ENCODE measurements at regions not wholly inside any gene's neighbourhood (a gene's known extent, or its start where the extent isn't known, plus 50 kb on each side); places are given as distances from the start of the nearest gene placed in this dataset.

DNA sequence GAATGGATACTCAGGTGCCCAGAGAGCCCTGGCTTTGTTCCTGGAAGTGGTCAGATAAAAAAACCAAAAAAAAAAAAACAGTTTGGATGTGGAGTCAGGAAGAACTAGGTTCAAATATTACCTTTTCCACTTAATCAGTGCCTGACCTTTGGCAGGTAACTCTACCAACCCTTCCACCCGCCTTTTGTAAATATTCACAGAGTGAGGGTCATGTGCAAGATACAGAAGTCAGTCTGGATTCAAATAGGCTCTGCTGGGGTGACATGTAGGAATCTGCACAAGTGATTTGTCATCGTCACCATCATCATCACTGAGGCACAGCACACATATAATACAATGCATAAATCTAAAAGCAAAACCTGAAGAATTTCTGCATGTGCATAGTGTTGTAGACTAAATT, 490.7 kb downstream of the MIAT start:
- peaks cover 3 to 5% of the 10 kb centered on the region in 2 donors for H3K9me3 Mint-ChIP-seq
- no peak overlapping the region for H3K27ac Mint-ChIP-seq
- peaks cover 19 to 32% of the 10 kb centered on the region in 2 donors for H3K27me3 Mint-ChIP-seq
- H3K4me1 Mint-ChIP-seq = peaks cover 0 to 7% of the 10 kb centered on the region in 2 donors
- ATAC-seq (replicated peaks) (no peak), DNase-seq (no peak)
- no peak overlapping the region for H3K4me3 Mint-ChIP-seq
- H3K36me3 Mint-ChIP-seq = no peaks in the 10 kb centered on the region

DNA sequence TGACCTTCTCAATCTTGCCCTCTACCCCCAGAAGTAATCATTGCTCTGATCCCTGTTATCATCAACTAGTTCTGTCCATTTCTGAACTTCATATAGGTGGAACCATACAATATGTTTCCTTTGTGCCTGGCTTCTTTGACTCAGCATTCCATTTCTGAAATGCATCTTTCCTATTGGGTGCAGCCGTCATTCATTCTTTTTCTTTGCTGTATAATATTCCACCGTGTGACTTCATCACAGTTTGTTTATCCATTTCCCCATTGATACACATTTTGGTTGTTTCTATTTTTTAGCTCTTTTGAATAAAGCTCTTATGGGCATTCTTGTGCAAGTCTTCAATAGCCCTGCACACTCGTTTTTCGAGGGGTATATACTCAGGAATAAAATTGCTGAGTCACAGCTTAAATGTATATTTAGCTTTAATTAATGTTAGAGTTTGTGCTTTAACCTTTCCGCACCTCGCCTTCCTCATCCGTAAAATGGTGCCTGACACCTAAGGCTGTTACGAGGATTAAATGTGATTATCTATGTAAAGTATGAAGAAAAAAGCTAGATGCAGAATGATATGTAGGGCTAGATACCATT, 491.6 kb downstream of the MIAT start:
- Mint-ChIP-seq H3K36me3 (no peaks in the 10 kb centered on the region), H3K27ac (no peak overlapping the region), H3K4me1 (peaks cover 0 to 7% of the 10 kb centered on the region in 2 donors), H3K9me3 (peaks cover 3 to 7% of the 10 kb centered on the region in 2 donors), H3K4me3 (no peak overlapping the region), H3K27me3 (peaks cover 18 to 41% of the 10 kb centered on the region in 2 donors)
- no peak for DNase-seq
- ATAC-seq (replicated peaks) = no peak

DNA sequence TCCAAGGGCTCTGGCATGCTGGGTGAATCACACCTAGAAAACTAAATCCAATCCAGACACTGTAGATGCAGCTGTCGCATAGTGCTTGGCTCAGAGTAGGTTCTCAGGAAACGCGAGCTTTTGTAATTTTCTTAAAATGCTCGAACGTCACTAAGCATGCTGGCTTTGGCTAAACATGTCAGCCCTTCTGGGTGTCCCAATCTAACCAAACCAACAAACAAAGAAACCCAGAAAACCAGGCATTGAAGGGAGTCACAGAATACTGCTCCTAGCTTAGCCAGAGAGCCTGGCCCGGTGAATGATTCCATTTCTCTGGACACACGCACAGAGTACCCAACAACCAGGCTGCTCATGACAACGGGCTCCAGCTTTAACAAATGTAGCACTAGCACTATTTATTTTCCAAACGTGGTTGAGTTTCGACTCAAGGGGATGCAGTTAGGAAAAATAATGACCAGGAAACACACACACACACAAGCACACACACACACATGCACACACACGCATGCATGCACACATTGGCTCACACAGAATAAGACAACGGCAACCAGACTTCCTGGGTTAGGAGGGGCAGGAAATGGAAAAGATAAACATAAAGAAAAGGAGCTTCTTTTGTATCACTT, 492.6 kb downstream of the MIAT start:
- Mint-ChIP-seq H3K27me3 (peaks cover 14 to 41% of the 10 kb centered on the region in 2 donors), H3K4me1 (peaks cover 0 to 7% of the 10 kb centered on the region in 2 donors), H3K27ac (no peak overlapping the region), H3K36me3 (no peaks in the 10 kb centered on the region), H3K4me3 (no peak overlapping the region), H3K9me3 (peaks cover 3 to 7% of the 10 kb centered on the region in 2 donors)
- no peak for DNase-seq
- ATAC-seq (replicated peaks) = no peak

DNA sequence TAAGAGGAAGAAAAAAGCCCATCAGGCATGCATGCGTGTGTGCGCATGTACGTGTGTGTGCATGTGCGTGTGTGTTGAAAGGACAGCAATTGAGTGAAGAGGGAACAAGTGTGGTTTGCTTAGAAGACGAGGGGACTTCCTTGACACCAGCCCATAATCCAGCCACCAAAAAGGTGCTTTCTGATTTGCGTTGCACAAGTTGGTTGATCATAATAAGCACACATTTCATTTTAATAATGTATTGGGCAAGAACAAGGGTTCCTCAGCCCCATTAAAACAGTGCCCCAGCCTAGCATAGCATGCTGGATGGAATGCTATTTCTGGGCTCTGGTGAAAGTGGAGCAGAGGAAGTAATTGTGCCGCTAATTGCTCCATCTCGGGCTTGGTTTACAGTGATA, 493.2 kb downstream of the MIAT start:
- H3K4me1 Mint-ChIP-seq = peaks cover 0 to 7% of the 10 kb centered on the region in 2 donors
- H3K4me3 Mint-ChIP-seq = no peak overlapping the region
- H3K27me3 Mint-ChIP-seq = peaks cover 14 to 41% of the 10 kb centered on the region in 2 donors
- peak; percentile 62 to 74 for ATAC-seq (replicated peaks)
- DNase-seq = no peak
- H3K9me3 Mint-ChIP-seq = peaks cover 3 to 7% of the 10 kb centered on the region in 2 donors
- H3K36me3 Mint-ChIP-seq = no peaks in the 10 kb centered on the region
- no peak overlapping the region for H3K27ac Mint-ChIP-seq

DNA sequence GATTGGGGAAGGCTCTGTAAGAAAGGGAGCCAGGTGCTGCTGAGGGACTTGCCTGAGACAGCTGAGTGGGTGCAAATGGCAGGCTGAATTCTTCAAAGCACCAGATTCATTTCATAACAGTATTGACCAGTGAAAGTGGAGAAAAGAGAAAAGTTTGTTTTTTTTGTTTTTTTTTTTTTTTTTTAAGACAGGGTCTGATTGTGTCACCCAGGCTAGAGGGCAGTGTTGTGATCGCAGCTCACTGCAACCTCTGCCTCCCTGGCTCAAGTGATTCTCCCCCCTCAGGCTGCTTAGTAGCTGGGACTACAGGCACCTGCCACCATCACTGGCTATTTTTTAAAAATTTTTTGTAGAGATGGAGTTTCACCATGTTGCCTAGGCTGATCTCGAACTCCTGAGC, 494.0 kb downstream of the MIAT start:
- Mint-ChIP-seq H3K4me3 (no peak overlapping the region), H3K4me1 (peaks cover 0 to 7% of the 10 kb centered on the region in 2 donors)

DNA sequence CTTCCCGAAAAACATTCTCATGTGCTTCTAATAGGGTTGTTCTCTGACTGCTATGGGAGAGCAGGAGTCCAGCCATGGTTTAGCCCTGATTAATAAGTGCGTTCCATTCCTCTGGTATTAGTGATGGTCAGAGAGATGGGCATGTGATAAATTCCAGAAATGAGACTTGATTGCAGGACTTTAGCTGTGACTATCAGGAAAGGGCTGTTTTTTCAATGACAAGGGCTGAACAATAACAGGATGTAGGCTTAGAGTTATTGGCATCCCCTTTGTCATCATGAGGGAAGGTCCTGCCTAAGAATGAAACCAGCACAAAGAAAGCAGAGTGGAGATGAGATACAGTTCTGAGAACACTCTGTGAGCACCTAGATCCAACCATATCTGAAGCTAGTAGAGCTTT, 494.6 kb downstream of the MIAT start:
- ATAC-seq (replicated peaks) (no peak), DNase-seq (no peak)
- Mint-ChIP-seq H3K27me3 (peaks cover 12 to 45% of the 10 kb centered on the region in 2 donors), H3K4me3 (no peak overlapping the region), H3K4me1 (peaks cover 0 to 7% of the 10 kb centered on the region in 2 donors), H3K27ac (no peak overlapping the region), H3K9me3 (peaks cover 3 to 7% of the 10 kb centered on the region in 2 donors), H3K36me3 (no peaks in the 10 kb centered on the region)

More for the DNA sequence above, 494.0 kb downstream of the MIAT start:
- H3K36me3 Mint-ChIP-seq = no peaks in the 10 kb centered on the region
- DNase-seq (no peak), ATAC-seq (replicated peaks) (no peak)
- H3K9me3 Mint-ChIP-seq = peaks cover 3 to 7% of the 10 kb centered on the region in 2 donors
- peaks cover 14 to 41% of the 10 kb centered on the region in 2 donors for H3K27me3 Mint-ChIP-seq
- H3K27ac Mint-ChIP-seq = no peak overlapping the region

DNA sequence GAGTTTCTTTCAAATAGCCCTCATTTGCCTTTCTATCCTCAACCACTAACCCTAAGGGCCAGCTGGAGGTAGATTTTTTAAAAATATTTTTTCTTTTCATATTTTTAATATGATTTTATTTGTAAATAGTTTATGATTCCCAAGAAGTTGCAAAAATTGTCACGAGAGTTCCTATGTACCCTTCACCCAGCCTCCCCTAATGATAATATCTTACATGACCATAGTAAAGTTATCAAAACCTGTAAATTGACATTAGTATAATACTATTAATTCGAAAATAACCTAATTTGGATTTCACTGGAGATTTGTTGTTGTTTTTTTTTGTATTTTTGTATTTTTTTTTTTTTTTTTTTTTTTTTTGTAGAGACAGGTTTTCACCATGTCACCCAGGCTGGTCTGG, 495.5 kb downstream of the MIAT start:
- Mint-ChIP-seq H3K27ac (no peak overlapping the region), H3K9me3 (peaks cover 3 to 7% of the 10 kb centered on the region in 2 donors), H3K36me3 (no peaks in the 10 kb centered on the region), H3K4me1 (peaks cover 0 to 7% of the 10 kb centered on the region in 2 donors), H3K27me3 (peaks cover 12 to 47% of the 10 kb centered on the region in 2 donors), H3K4me3 (no peak overlapping the region)
- no peak for DNase-seq
- no peak for ATAC-seq (replicated peaks)

DNA sequence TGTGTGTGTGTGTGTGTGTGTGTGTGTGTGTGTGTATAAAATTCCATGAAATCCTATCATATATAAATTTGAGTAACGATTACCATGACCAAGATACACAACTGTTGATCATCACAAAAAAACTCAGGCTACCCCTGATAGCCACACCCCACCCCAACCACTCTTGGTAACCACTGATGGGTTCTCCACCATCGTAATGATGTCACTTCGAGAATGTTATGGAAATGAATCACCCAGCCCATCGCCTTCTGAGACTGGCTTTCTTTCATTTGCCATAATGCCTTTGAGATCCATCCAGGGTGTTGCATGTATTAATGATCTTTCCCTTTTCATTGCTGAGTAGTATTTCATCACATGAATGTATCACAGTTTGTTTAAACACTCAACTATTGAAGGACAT, 496.0 kb downstream of the MIAT start:
- DNase-seq (no peak), ATAC-seq (replicated peaks) (no peak)
- peaks cover 0 to 7% of the 10 kb centered on the region in 2 donors for H3K4me1 Mint-ChIP-seq
- no peak overlapping the region for H3K27ac Mint-ChIP-seq
- no peak overlapping the region for H3K4me3 Mint-ChIP-seq
- no peaks in the 10 kb centered on the region for H3K36me3 Mint-ChIP-seq
- peaks cover 3 to 7% of the 10 kb centered on the region in 2 donors for H3K9me3 Mint-ChIP-seq
- H3K27me3 Mint-ChIP-seq = peaks cover 11 to 47% of the 10 kb centered on the region in 2 donors

DNA sequence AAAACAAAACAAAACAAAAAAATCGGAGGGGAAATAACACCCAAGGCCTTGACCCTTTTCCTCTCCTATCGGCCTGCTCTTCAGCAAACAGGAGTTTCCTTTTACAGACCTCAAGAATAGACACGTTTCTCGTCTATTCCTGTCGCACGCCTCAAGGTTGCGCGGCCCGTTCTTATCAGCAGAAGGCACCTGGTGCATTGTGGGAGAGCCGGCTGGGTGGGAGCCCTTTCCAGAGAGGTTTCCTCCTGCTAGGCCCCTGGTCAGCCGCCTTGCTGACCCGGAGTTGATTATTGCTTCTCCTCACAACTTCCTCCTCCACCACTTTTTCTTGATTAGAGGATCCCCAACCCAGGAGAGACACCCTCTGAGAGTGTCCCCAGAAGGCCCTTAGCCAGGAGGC, 497.3 kb downstream of the MIAT start:
- Mint-ChIP-seq H3K9me3 (peaks cover 2 to 3% of the 10 kb centered on the region in 2 donors), H3K4me1 (peaks cover 0 to 7% of the 10 kb centered on the region in 2 donors), H3K27ac (no peak overlapping the region), H3K36me3 (no peaks in the 10 kb centered on the region), H3K27me3 (peaks cover 11 to 36% of the 10 kb centered on the region in 2 donors), H3K4me3 (no peak overlapping the region)
- ATAC-seq (replicated peaks) = no peak
- DNase-seq = no peak

DNA sequence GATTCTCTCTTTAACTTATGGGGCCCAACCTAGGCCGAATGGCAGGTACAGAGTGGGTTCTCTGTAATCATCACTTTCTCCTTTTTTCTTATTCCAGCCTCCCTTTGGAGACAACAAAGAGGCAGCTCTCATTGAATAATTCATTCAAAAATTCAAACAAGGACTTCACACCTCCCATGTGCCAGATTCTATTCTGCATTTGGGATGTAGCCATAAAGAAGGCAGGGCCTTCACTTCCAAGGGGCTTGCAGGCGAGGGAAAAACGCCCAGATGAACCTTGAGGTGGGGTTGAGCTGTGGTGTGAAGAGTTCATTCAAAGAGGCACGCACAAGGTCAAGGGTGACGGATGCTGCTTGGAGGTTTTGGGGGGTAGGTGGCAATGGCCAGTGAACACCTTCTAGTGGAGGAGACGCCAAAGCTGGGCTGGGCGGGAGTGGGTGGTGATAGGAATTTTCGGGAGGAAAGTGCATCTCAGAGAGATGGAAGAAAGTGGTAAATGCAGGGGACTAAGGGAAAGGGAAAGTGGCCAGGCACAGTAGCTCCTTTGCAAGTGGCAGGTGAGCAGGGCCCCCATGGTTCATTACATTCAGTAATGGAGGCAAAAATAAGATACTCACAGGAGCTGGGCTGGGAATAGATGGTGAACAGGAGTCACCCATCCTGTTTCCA, 499.6 kb downstream of the MIAT start:
- H3K27ac Mint-ChIP-seq = no peak overlapping the region
- H3K4me1 Mint-ChIP-seq = no peaks in the 10 kb centered on the region
- DNase-seq = no peak
- no peak for ATAC-seq (replicated peaks)
- peaks cover 15 to 22% of the 10 kb centered on the region in 2 donors for H3K27me3 Mint-ChIP-seq
- peaks cover 2 to 3% of the 10 kb centered on the region in 2 donors for H3K9me3 Mint-ChIP-seq
- no peak overlapping the region for H3K4me3 Mint-ChIP-seq
- no peaks in the 10 kb centered on the region for H3K36me3 Mint-ChIP-seq

DNA sequence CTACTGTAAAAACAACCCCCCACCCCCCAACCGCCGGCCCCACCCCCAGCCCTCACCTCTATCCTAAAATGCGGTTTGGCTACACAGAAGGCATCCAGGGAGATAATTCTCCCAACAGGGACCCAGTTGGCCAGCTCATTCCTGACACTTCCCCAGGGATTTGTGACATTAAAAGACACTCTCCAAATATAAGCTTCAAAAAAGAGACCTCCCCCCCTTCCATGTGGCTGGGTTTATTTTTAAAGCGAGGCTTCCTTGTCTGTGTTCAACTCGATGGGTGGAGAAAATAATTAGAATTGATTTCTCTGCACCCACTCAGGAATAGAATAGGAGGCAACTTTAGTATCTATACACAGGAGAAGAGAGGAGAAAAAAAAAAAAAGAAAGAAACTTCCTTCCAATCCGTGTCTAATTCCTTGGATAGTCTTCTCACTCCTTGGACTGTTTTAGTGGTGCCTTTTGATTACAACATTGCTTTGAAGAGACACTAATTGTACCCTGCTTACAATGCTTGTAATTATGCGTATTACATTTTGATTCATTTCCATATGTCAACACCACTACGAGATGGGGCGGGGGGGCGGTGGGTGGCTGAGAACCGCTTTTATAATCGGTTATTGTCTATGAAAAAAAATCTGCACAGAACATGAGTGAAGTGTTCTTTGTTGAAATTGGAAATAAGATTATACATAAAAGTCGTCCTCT, 500.4 kb downstream of the MIAT start:
- DNase-seq (no peak), ATAC-seq (replicated peaks) (no peak)
- H3K27ac Mint-ChIP-seq = no peak overlapping the region
- peaks cover 20 to 24% of the 10 kb centered on the region in 2 donors for H3K27me3 Mint-ChIP-seq
- no peak overlapping the region for H3K4me3 Mint-ChIP-seq
- peaks cover 0 to 2% of the 10 kb centered on the region in 2 donors for H3K9me3 Mint-ChIP-seq
- H3K36me3 Mint-ChIP-seq = no peaks in the 10 kb centered on the region
- H3K4me1 Mint-ChIP-seq = no peaks in the 10 kb centered on the region

DNA sequence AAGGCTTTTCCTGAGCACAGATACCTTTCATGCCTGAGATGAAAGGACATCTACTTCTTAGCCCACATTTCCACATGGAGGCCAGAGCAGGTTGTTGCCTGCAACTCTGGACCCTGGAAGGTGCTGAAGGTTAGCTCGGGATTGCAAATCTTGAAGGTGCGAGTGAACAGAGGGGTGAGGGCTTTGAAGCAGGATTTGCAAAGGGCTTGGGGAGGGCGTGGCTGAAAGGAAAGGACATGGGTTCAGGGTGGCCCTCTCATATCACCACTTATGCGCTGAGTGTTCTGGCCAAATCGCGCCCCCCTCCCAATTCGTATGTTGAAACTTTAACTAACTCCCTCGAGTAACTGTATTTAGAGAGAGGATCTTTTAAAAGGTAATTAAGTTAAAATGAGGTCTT, 501.6 kb downstream of the MIAT start:
- Mint-ChIP-seq H3K27ac (no peak overlapping the region), H3K9me3 (no peaks in the 10 kb centered on the region), H3K4me1 (no peaks in the 10 kb centered on the region), H3K36me3 (no peaks in the 10 kb centered on the region), H3K4me3 (no peak overlapping the region), H3K27me3 (peaks cover 19 to 26% of the 10 kb centered on the region in 2 donors)
- ATAC-seq (replicated peaks) = no peak
- no peak for DNase-seq

DNA sequence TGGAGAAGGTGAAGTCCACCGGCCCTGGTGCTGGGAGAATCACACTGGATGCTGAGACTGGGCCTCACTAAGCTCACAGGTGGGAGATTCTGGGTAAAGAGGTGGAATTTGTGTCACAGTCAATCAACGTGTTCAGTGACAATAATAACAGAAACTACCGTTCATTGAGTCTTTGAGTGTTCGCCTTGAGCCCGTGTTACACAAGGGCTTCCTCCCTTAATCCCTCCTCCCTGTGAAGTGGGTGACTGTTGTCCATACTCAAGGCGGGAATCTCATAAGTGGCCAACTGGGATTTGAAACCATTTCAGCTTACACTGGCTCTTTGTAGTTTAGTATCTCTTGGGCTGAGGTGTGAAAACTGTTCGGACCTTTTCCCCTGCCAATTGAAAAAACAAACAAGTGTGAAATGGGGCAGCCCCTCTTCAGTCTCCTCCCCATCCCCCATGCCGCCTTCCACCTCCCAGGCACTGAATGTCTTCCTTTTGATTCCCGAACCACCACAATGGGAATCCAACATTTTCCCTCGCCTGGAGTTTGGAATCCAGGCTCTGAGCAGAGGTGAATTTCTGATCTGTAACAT, 502.4 kb downstream of the MIAT start:
- Mint-ChIP-seq H3K27me3 (peaks cover 19 to 27% of the 10 kb centered on the region in 2 donors), H3K4me3 (no peak overlapping the region), H3K4me1 (no peaks in the 10 kb centered on the region), H3K36me3 (no peaks in the 10 kb centered on the region), H3K27ac (no peak overlapping the region), H3K9me3 (no peaks in the 10 kb centered on the region)
- ATAC-seq (replicated peaks) (no peak), DNase-seq (no peak)

All from stimulated activated naive B cell treated with anti-CD40 and anti-IgM and Interleukin-4, amounts not matched to agents 10 μg/mL and 1 μg/mL and 100 μg/mL, for 72 hours (primary cell).